HG03565 (cell line): ENCODE measurements at regions not wholly inside any gene's neighbourhood (a gene's known extent, or its start where the extent isn't known, plus 50 kb on each side); places are given as distances from the start of the nearest gene placed in this dataset.
"Not testable (repeated sequence)": the region's sequence is repeated elsewhere in the genome, so short reads cannot be mapped to it uniquely, and the experiment has no call there.

Experiments used
- ATAC-seq: cut with Tn5 transposase; IDR thresholded peaks from one replicate; pipeline ENCODE4 v1.9.1; 2021; ENCODE audit warnings: mild to moderate bottlenecking, moderate library complexity; ENCODE audit not compliant: unreplicated experiment

- ATAC-seq, result no peak
Observed at GRCh38 chr13:50650592-50651504, 192.6 kb downstream of the DLEU7 start.

- no peak for ATAC-seq
Observed at GRCh38 chr13:50651922-50652321, 191.6 kb downstream of the DLEU7 start.

- no peak for ATAC-seq
Observed at GRCh38 chr13:50654331-50654730, 189.2 kb downstream of the DLEU7 start.

- ATAC-seq, result not testable (repeated sequence)
Observed at GRCh38 chr13:50661881-50662280, 181.6 kb downstream of the DLEU7 start.

- no peak for ATAC-seq
Observed at GRCh38 chr13:50664951-50665350, 178.5 kb downstream of the DLEU7 start.

GRCh38 chr13:50668049-50668448, 175.4 kb downstream of the DLEU7 start:
- no peak for ATAC-seq

- ATAC-seq, result no peak
Observed at GRCh38 chr13:50668691-50669271, 174.7 kb downstream of the DLEU7 start.

- no peak for ATAC-seq
Observed at GRCh38 chr13:50670272-50670671, 173.2 kb downstream of the DLEU7 start.

- ATAC-seq, result no peak
Observed at GRCh38 chr13:50670847-50671496, 172.5 kb downstream of the DLEU7 start.

GRCh38 chr13:50671497-50671850, 172.0 kb downstream of the DLEU7 start:
- no peak for ATAC-seq

GRCh38 chr13:50672025-50672424, 171.5 kb downstream of the DLEU7 start:
- ATAC-seq, result no peak

GRCh38 chr13:50675651-50676050, 167.8 kb downstream of the DLEU7 start:
- no peak for ATAC-seq

- ATAC-seq, result no peak
Observed at GRCh38 chr13:50676602-50677001, 166.9 kb downstream of the DLEU7 start.

GRCh38 chr13:50677258-50677657, 166.2 kb downstream of the DLEU7 start:
- ATAC-seq, result no peak

GRCh38 chr13:50677687-50678463, 165.6 kb downstream of the DLEU7 start:
- no peak for ATAC-seq

GRCh38 chr13:50678464-50679162, 164.9 kb downstream of the DLEU7 start:
- no peak for ATAC-seq

- ATAC-seq, result no peak
Observed at GRCh38 chr13:50679321-50679720, 164.2 kb downstream of the DLEU7 start.

- no peak for ATAC-seq
Observed at GRCh38 chr13:50682002-50682401, 161.5 kb downstream of the DLEU7 start.

- no peak for ATAC-seq
Observed at GRCh38 chr13:50682966-50683365, 160.5 kb downstream of the DLEU7 start.

GRCh38 chr13:50684366-50684765, 159.1 kb downstream of the DLEU7 start:
- no peak for ATAC-seq

GRCh38 chr13:50685491-50685890, 158.0 kb downstream of the DLEU7 start:
- no peak for ATAC-seq
